HCT116 (cell line): ENCODE measurements at regions not wholly inside any gene's neighbourhood (a gene's known extent, or its start where the extent isn't known, plus 50 kb on each side); places are given as distances from the start of the nearest gene placed in this dataset.

Source experiments
- CTCF ChIP-seq, 3 experiments: fragments of 200-600 bp in 1 of 3; sonication (generic) in 1 of 3; IDR thresholded peaks in 2 of 3; conservative IDR thresholded peaks in 1 of 3; 2 replicates each; pipeline ENCODE4 v1.5.1; 2012 to 2017; ENCODE audit warnings: low read depth in 2 of 3, low read length in 2 of 3, antibody characterized with exemption in 1 of 3, borderline replicate concordance in 1 of 3, control low read depth in 1 of 3, mild to moderate bottlenecking in 1 of 3, mixed read lengths in 1 of 3, mixed run types in 1 of 3, moderate library complexity in 1 of 3; ENCODE audit not compliant: insufficient read depth in 1 of 3
- EGR1 ChIP-seq: IDR thresholded peaks from 2 replicates; pipeline ENCODE4 v1.6.1; 2012; ENCODE audit warnings: low read depth
- POLR2AphosphoS5 ChIP-seq: IDR thresholded peaks from 2 replicates; pipeline ENCODE4 v1.6.1; 2011; ENCODE audit warnings: mild to moderate bottlenecking, low read depth, low read length, moderate library complexity
- RAD21 ChIP-seq: IDR thresholded peaks from 2 replicates; pipeline ENCODE4 v1.6.1; 2012; ENCODE audit warnings: low read depth, mild to moderate bottlenecking

- TF ChIP-seq CTCF (IDR thresholded peaks at IDR 0.05 in 2 of 3, conservative IDR thresholded peaks at IDR 0.05 in 1 of 3; ENCODE audit: borderline replicate concordance in 1 of 3, insufficient read depth in 1 of 3, low read depth in 2 of 3, low read length in 2 of 3) (no peak), POLR2AphosphoS5 (no peak), EGR1 (no peak), RAD21 (no peak)
Observed at GRCh38 chr12:89084751-89085150, 267.6 kb downstream of the DUSP6 start.
